ENCODE measurements at regions not wholly inside any gene's neighbourhood (a gene's known extent, or its start where the extent isn't known, plus 50 kb on each side); places are given as distances from the start of the nearest gene placed in this dataset.

- TF ChIP-seq SP1 (IDR thresholded peaks at IDR 0.05; ENCODE audit: low read depth, low read length) = no peak
- TF ChIP-seq MXI1 (IDR thresholded peaks at IDR 0.05; ENCODE audit: low read depth, low read length) = no peak
These were observed 142.7 kb downstream of the C5orf15 start for GRCh38 chr5:133825631-133826289.
